IPS-18a (cell line): ENCODE measurements at regions not wholly inside any gene's neighbourhood (a gene's known extent, or its start where the extent isn't known, plus 50 kb on each side); places are given as distances from the start of the nearest gene placed in this dataset.

Source experiments
- H3K27ac ChIP-seq: one replicate; pipeline ENCODE4 v1.5.1; 2013; ENCODE audit warnings: low read length
- H3K27me3 ChIP-seq: one replicate; pipeline ENCODE4 v1.6.1; 2013; ENCODE audit warnings: mild to moderate bottlenecking, low read length; ENCODE audit not compliant: control insufficient read depth, insufficient read depth
- H3K36me3 ChIP-seq: one replicate; pipeline ENCODE4 v1.6.1; 2013; ENCODE audit warnings: low read depth, low read length; ENCODE audit not compliant: control insufficient read depth
- H3K4me1 ChIP-seq: one replicate; pipeline ENCODE4 v1.6.1; 2013; ENCODE audit warnings: low read depth, low read length; ENCODE audit not compliant: control insufficient read depth
- H3K4me3 ChIP-seq: one replicate; pipeline ENCODE4 v1.5.1; 2013; ENCODE audit warnings: low read length
- H3K9ac ChIP-seq: one replicate; pipeline ENCODE4 v1.6.1; 2013; ENCODE audit warnings: mild to moderate bottlenecking, low read length, moderate library complexity
- H3K9me3 ChIP-seq: one replicate; pipeline ENCODE4 v1.6.1; 2013; ENCODE audit warnings: low read depth, low read length; ENCODE audit not compliant: control insufficient read depth

- H3K9ac ChIP-seq: no peak overlapping the region
- no peaks in the 10 kb centered on the region for H3K9me3 ChIP-seq
- H3K27ac ChIP-seq: no peak overlapping the region
- H3K4me1 ChIP-seq: no peaks in the 10 kb centered on the region
- H3K4me3 ChIP-seq: no peak overlapping the region
- no peaks in the 10 kb centered on the region for H3K36me3 ChIP-seq
- H3K27me3 ChIP-seq: no peaks in the 10 kb centered on the region
Measured at GRCh38 chr4:31682796-31683195, 962.6 kb downstream of the PCDH7 start.

- no peak overlapping the region for H3K4me3 ChIP-seq
- H3K36me3 ChIP-seq: no peaks in the 10 kb centered on the region
- no peak overlapping the region for H3K27ac ChIP-seq
- no peaks in the 10 kb centered on the region for H3K27me3 ChIP-seq
- no peaks in the 10 kb centered on the region for H3K4me1 ChIP-seq
- no peak overlapping the region for H3K9ac ChIP-seq
- H3K9me3 ChIP-seq: no peaks in the 10 kb centered on the region
Measured at GRCh38 chr4:31687717-31688342, 967.7 kb downstream of the PCDH7 start.

GRCh38 chr4:31692399-31692940 lies 972.3 kb downstream of the PCDH7 start:
- no peaks in the 10 kb centered on the region for H3K4me1 ChIP-seq
- H3K4me3 ChIP-seq: no peak overlapping the region
- H3K9me3 ChIP-seq: no peaks in the 10 kb centered on the region
- H3K27me3 ChIP-seq: no peaks in the 10 kb centered on the region
- H3K9ac ChIP-seq: no peak overlapping the region
- H3K36me3 ChIP-seq: no peaks in the 10 kb centered on the region
- no peak overlapping the region for H3K27ac ChIP-seq

GRCh38 chr4:31701256-31701655 lies 981.1 kb downstream of the PCDH7 start:
- H3K27me3 ChIP-seq: no peaks in the 10 kb centered on the region
- no peaks in the 10 kb centered on the region for H3K9me3 ChIP-seq
- H3K9ac ChIP-seq: no peak overlapping the region
- no peaks in the 10 kb centered on the region for H3K4me1 ChIP-seq
- H3K36me3 ChIP-seq: no peaks in the 10 kb centered on the region
- no peak overlapping the region for H3K27ac ChIP-seq
- H3K4me3 ChIP-seq: no peak overlapping the region

- H3K27me3 ChIP-seq: no peaks in the 10 kb centered on the region
- no peak overlapping the region for H3K27ac ChIP-seq
- no peaks in the 10 kb centered on the region for H3K4me1 ChIP-seq
- no peaks in the 10 kb centered on the region for H3K36me3 ChIP-seq
- no peak overlapping the region for H3K9ac ChIP-seq
- H3K9me3 ChIP-seq: no peaks in the 10 kb centered on the region
- no peak overlapping the region for H3K4me3 ChIP-seq
Measured at GRCh38 chr4:31702326-31702725, 982.2 kb downstream of the PCDH7 start.

GRCh38 chr4:31714238-31714637 lies 994.1 kb downstream of the PCDH7 start:
- no peak overlapping the region for H3K9ac ChIP-seq
- H3K9me3 ChIP-seq: no peaks in the 10 kb centered on the region
- H3K36me3 ChIP-seq: no peaks in the 10 kb centered on the region

GRCh38 chr4:31715302-31715701 lies 995.1 kb downstream of the PCDH7 start:
- no peaks in the 10 kb centered on the region for H3K9me3 ChIP-seq
- no peak overlapping the region for H3K4me3 ChIP-seq
- H3K36me3 ChIP-seq: no peaks in the 10 kb centered on the region
- H3K4me1 ChIP-seq: no peaks in the 10 kb centered on the region
- no peaks in the 10 kb centered on the region for H3K27me3 ChIP-seq
- H3K27ac ChIP-seq: no peak overlapping the region
- H3K9ac ChIP-seq: no peak overlapping the region

More at GRCh38 chr4:31714238-31714637, 994.1 kb downstream of the PCDH7 start:
- no peak overlapping the region for H3K27ac ChIP-seq
- no peaks in the 10 kb centered on the region for H3K4me1 ChIP-seq
- no peak overlapping the region for H3K4me3 ChIP-seq
- H3K27me3 ChIP-seq: no peaks in the 10 kb centered on the region

GRCh38 chr4:31727030-31727429 lies 1006.9 kb downstream of the PCDH7 start:
- no peak overlapping the region for H3K4me3 ChIP-seq
- H3K36me3 ChIP-seq: no peaks in the 10 kb centered on the region
- H3K4me1 ChIP-seq: no peaks in the 10 kb centered on the region
- no peak overlapping the region for H3K9ac ChIP-seq
- no peaks in the 10 kb centered on the region for H3K27me3 ChIP-seq
- H3K9me3 ChIP-seq: no peaks in the 10 kb centered on the region
- no peak overlapping the region for H3K27ac ChIP-seq

GRCh38 chr4:31735004-31735403 lies 1014.8 kb downstream of the PCDH7 start:
- Histone ChIP-seq H3K36me3 (no peaks in the 10 kb centered on the region), H3K4me3 (no peak overlapping the region), H3K27me3 (no peaks in the 10 kb centered on the region), H3K4me1 (no peaks in the 10 kb centered on the region), H3K9me3 (no peaks in the 10 kb centered on the region), H3K9ac (no peak overlapping the region), H3K27ac (no peak overlapping the region)

- Histone ChIP-seq H3K36me3 (no peaks in the 10 kb centered on the region), H3K27ac (no peak overlapping the region), H3K4me3 (no peak overlapping the region), H3K9ac (no peak overlapping the region), H3K9me3 (no peaks in the 10 kb centered on the region), H3K27me3 (no peaks in the 10 kb centered on the region), H3K4me1 (no peaks in the 10 kb centered on the region)
Measured at GRCh38 chr4:31737419-31737818, 1017.2 kb downstream of the PCDH7 start.

- no peak overlapping the region for H3K4me3 ChIP-seq
- no peaks in the 10 kb centered on the region for H3K9me3 ChIP-seq
- H3K27me3 ChIP-seq: no peaks in the 10 kb centered on the region
- H3K4me1 ChIP-seq: no peaks in the 10 kb centered on the region
- no peak overlapping the region for H3K9ac ChIP-seq
- no peaks in the 10 kb centered on the region for H3K36me3 ChIP-seq
- H3K27ac ChIP-seq: no peak overlapping the region
Measured at GRCh38 chr4:31741326-31741725, 1021.2 kb downstream of the PCDH7 start.

GRCh38 chr4:31748382-31748781 lies 1028.2 kb downstream of the PCDH7 start:
- Histone ChIP-seq H3K4me3 (no peak overlapping the region), H3K9me3 (no peaks in the 10 kb centered on the region), H3K9ac (no peak overlapping the region), H3K27me3 (no peaks in the 10 kb centered on the region), H3K36me3 (no peaks in the 10 kb centered on the region), H3K27ac (no peak overlapping the region), H3K4me1 (no peaks in the 10 kb centered on the region)
